Thyroid gland (tissue), 4 donors: ENCODE measurements at regions not wholly inside any gene's neighbourhood (a gene's known extent, or its start where the extent isn't known, plus 50 kb on each side); places are given as distances from the start of the nearest gene placed in this dataset.

ENCODE experiments used
- DNase-seq, 2 donors: peaks; one replicate each; pipeline ENCODE4 v3.0.0-alpha.2; 2019
- H3K27ac ChIP-seq, 3 donors: fragments of 200-600 bp; sonication (generic); 1 replicate in 2 of 3; 2 replicates in 1 of 3; pipeline ENCODE4 v1.5.1; 2016 to 2019; ENCODE audit warnings: mild to moderate bottlenecking in 1 of 3, moderate library complexity in 1 of 3
- H3K27me3 ChIP-seq: fragments of 200-600 bp; sonication (generic); one replicate; pipeline ENCODE4 v1.5.1; 2019
- H3K36me3 ChIP-seq, 2 donors: fragments of 200-600 bp; sonication (generic); one replicate each; pipeline ENCODE4 v1.5.1; 2016 to 2019
- H3K4me1 ChIP-seq, 2 donors: fragments of 200-600 bp; sonication (generic); one replicate each; pipeline ENCODE4 v1.5.1; 2017 to 2019
- H3K4me3 ChIP-seq, 3 donors: fragments of 200-600 bp; sonication (generic); replicated peaks in 1 of 3; 1 replicate in 2 of 3; 2 replicates in 1 of 3; pipeline ENCODE4 v1.5.1; 2016; ENCODE audit warnings: mild to moderate bottlenecking in 1 of 3
- H3K9me3 ChIP-seq: fragments of 200-600 bp; sonication (generic); one replicate; pipeline ENCODE4 v1.5.1; 2017
- CTCF ChIP-seq, 6 experiments: fragments of 200-600 bp in 3 of 6; fragments of 450-650 bp in 3 of 6; sonication (generic) in 3 of 6; IDR thresholded peaks; one replicate each; pipeline ENCODE4 v1.5.1; 2016 to 2019; ENCODE audit warnings: antibody characterized with exemption in 6 of 6, mild to moderate bottlenecking in 2 of 6, inconsistent platforms in 1 of 6, moderate library complexity in 1 of 6
- POLR2A ChIP-seq, 2 donors: fragments of 450-650 bp; IDR thresholded peaks; one replicate each; pipeline ENCODE4 v1.6.1; 2017; ENCODE audit warnings: antibody characterized with exemption in 2 of 2, mild to moderate bottlenecking in 2 of 2, moderate library complexity in 1 of 2
- WGBS, 2 donors: methylation state at CpG; one replicate each; pipeline ENCODE4 v1.1.5; 2017; 5-methylcytosine and 5-hydroxymethylcytosine counted together
- intact Hi-C: fragments of 100-400 bp; cut with DNase I; formaldehyde crosslinking; loops from one replicate; pipeline ENCODE4 v1.15.1; 2023

DNA sequence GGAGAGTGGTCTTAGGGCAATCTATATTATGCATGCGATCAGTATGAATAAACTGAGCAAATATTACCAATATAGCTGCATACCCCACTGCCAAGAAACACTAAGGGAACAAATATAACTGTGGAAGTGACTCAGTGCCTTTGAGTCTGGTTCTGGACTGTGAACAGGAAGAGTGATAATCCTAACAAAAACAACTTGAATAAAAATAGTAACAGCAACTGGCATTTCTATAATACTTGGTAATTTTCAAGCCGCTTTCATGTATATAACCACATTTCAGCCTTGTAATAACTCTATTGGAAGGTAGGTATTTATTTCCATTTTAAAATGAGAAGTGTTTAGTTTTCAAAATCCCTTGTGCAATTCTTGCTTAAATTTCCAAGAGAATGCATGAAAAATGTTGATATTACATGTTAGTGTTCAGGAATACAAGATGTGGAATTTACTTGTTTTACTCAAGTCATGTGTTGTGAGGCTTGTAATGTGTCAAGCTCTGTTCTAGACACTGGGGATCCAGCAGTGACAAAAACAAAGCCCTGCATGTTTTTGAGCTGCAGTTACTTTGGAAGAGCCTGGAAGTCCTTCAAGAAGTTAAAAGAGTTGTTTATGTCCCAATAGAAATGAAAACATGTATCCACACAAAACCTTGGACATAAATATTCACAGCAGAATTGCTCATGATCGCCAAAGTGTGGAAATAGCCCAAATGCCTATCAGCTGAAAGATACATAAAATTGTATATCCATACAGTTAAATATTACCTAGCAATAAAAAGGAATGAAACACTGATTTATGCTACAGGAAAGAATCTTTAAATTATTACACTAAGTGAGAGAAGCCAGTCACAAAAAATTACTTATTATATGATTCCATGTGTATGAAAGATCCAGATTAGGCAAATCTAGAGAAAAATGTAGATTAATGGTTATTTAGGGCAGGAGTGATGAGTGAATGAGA lies 338.1 kb upstream of the TMEM132C start:
- no peak overlapping the region for H3K27ac ChIP-seq
- WGBS, 2 donors = 57 to 71% methylated on average over 3 of the region's 3 CpGs
- no peak for TF ChIP-seq CTCF (IDR thresholded peaks at IDR 0.05)
- TF ChIP-seq POLR2A (IDR thresholded peaks at IDR 0.05) = no peak
- H3K9me3 ChIP-seq = no peaks in the 10 kb centered on the region
- H3K36me3 ChIP-seq = no peaks in the 10 kb centered on the region
- DNase-seq = no peak
- no peak overlapping the region for H3K4me3 ChIP-seq
- no peaks in the 10 kb centered on the region for H3K4me1 ChIP-seq
- H3K27me3 ChIP-seq = no peaks in the 10 kb centered on the region
- intact Hi-C loops = loop anchor here (10.0 kb wide), 1 partner anchor 254 kb away; no protein-coding TSS in a partner anchor

DNA sequence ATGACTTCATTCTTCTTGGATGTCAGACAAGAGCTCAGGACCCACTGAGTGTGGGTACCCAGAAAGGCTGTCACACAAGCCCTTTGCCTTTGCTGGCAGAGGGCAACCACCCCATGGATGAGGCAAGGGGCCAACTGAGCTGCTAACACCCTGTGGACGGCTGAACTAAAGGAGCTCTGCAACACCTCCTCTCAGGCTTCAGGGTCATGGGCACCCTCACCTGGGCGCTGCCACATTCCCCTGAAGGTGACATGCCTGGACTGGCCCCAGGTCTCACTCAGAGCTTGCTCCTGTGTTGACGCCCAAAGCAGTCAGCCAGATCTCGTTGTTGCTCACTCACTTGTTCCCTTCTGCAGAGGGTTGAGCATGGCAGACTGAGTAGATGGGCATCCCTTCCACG lies 336.8 kb upstream of the TMEM132C start:
- Histone ChIP-seq H3K4me1 (no peaks in the 10 kb centered on the region), H3K27ac (no peak overlapping the region), H3K36me3 (no peaks in the 10 kb centered on the region), H3K9me3 (no peaks in the 10 kb centered on the region), H3K27me3 (no peaks in the 10 kb centered on the region), H3K4me3 (no peak overlapping the region)
- DNase-seq = peak; percentile 2 to 3
- no peak for TF ChIP-seq POLR2A (IDR thresholded peaks at IDR 0.05)
- no peak for TF ChIP-seq CTCF (IDR thresholded peaks at IDR 0.05)
- 35 to 72% methylated on average over 4 to 5 of the region's 5 CpGs for WGBS, 2 donors
- intact Hi-C loops = loop anchor here (5.0 kb wide), 1 partner anchor 163 kb away; no protein-coding TSS in a partner anchor

DNA sequence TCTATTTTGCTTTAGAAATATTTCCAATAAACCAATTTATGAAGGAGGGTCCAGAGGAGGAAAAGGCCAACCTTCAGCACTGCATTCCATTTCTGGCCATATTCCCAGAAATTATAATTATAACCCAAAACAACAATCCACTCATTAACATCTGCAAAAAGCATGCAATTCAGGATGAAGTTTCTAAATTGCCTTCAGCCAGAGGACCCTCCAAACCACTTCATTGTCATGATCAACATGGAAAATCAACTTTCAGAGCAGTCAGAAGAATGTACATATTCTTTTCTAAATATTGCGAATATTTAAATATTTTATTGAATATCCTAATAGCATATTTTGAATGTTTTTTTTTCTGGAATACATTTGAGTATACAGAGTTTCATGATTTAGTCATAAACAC lies 332.6 kb upstream of the TMEM132C start:
- 89 to 93% methylated on average over 1 of the region's 1 CpG for WGBS, 2 donors
- DNase-seq = no peak
- no peaks in the 10 kb centered on the region for H3K36me3 ChIP-seq
- intact Hi-C loops = loop anchor here (5.0 kb wide), 1 partner anchor 167 kb away; no protein-coding TSS in a partner anchor
- H3K4me1 ChIP-seq = no peaks in the 10 kb centered on the region
- no peaks in the 10 kb centered on the region for H3K9me3 ChIP-seq
- H3K27ac ChIP-seq = no peak overlapping the region
- H3K27me3 ChIP-seq = no peaks in the 10 kb centered on the region
- H3K4me3 ChIP-seq = no peak overlapping the region
- TF ChIP-seq POLR2A (IDR thresholded peaks at IDR 0.05) (no peak), CTCF (IDR thresholded peaks at IDR 0.05) (no peak)

DNA sequence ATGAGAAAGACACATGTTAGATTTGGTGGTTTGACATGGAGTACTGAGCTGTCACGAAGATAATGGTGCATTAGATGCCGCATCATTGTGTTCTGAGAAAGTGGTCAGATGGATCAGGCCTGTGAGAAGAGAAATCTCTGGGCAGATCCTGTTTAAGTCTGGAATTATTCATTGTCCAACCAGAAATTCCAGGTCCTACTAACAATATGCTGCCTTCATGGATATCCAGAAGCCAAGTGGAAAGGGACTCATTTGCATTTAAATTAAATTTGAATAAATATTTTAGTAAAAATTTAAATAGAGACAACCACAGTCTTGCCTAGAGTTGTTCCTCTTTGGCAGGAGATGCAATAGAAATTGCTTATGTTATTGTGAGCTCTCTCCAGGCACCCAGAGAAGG lies 330.5 kb upstream of the TMEM132C start:
- no peak overlapping the region for H3K27ac ChIP-seq
- H3K4me1 ChIP-seq = no peaks in the 10 kb centered on the region
- no peak overlapping the region for H3K4me3 ChIP-seq
- H3K9me3 ChIP-seq = no peaks in the 10 kb centered on the region
- no peaks in the 10 kb centered on the region for H3K27me3 ChIP-seq
- intact Hi-C loops = no loop called here
- TF ChIP-seq POLR2A (IDR thresholded peaks at IDR 0.05) (no peak), CTCF (IDR thresholded peaks at IDR 0.05) (no peak)
- H3K36me3 ChIP-seq = no peaks in the 10 kb centered on the region
- 90 to 93% methylated on average over 2 of the region's 2 CpGs for whole genome bisulfite sequencing, 2 donors
- no peak for DNase-seq

DNA sequence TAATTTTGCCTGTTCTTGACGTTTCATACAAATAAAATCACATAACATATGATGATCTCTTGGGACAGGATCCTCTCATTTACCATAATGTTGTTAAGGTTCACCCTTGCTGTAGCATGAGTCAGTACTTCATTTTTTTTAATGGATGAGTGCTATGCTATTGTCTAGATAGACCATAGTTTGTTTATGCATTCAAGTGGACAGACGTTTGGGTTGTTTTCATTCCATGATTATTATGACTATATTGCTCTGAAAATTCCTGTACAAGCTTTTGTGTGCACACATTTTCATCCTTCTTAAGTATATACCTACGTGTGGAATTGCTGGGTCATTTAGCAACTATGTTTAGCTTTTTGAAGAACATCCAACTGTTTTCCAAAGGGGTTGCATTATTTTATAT lies 325.6 kb upstream of the TMEM132C start:
- no peak overlapping the region for H3K4me3 ChIP-seq
- WGBS, 2 donors = 50 to 58% methylated on average over 3 of the region's 3 CpGs

More for the DNA sequence above, 325.6 kb upstream of the TMEM132C start:
- intact Hi-C loops = no loop called here
- H3K4me1 ChIP-seq = no peaks in the 10 kb centered on the region
- H3K27ac ChIP-seq = no peak overlapping the region
- H3K36me3 ChIP-seq = no peaks in the 10 kb centered on the region
- no peaks in the 10 kb centered on the region for H3K27me3 ChIP-seq
- no peak for TF ChIP-seq CTCF (IDR thresholded peaks at IDR 0.05)
- no peak for TF ChIP-seq POLR2A (IDR thresholded peaks at IDR 0.05)
- H3K9me3 ChIP-seq = no peaks in the 10 kb centered on the region
- DNase-seq = no peak
